Activated CD4-positive, alpha-beta T cell treated with anti-CD3 and anti-CD28 coated beads, Interleukin-2, amount 50 U/mL, for 24 hours (primary cell): ENCODE measurements at regions not wholly inside any gene's neighbourhood (a gene's known extent, or its start where the extent isn't known, plus 50 kb on each side); places are given as distances from the start of the nearest gene placed in this dataset.

ENCODE experiments used
- DNase-seq, 2 donors: peaks; one replicate each; pipeline ENCODE4 v3.0.0-alpha.2; 2020; ENCODE audit warnings: low read depth in 1 of 2, low spot score in 1 of 2

DNA sequence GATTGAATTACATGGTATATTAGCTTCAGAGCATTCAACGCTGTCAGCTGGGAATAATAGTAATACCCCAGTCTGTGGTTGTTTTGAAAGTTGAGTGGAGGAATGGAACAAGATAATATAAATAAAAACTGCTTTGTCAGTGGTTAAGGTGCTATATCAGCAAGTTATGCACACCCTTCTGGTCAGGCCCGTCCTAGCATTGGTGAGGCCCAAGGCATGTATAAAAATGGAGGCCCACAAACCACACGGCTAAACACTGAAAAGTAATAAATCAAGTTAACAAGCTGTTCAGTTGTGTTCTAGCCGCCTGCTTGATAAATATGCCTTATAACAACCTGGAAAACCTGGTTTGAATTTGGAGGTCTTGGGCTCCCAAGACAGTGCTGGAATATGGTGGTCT is 77.4 kb downstream of the PSMG1 start:
- no peak for DNase-seq

DNA sequence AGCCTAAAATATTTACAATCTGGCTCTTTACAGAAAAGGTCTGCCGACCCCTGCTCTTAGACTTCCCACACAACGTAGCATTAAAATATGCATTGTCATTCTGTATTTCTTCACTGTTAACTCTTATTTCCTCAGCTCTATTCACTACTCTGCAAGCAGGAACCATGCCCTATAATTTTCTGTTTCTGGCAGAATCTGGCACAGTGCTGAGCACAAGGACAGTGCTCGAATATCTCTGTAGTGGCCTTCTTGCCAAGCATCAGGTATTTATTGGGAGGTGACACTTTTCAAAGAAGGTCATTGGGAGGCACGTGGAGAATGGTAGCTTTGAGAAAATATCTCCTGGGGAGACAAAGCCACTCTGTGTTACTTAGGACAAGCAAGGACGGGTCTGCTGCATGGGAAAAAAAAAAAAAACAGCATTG is 77.9 kb downstream of the PSMG1 start:
- no peak for DNase-seq

DNA sequence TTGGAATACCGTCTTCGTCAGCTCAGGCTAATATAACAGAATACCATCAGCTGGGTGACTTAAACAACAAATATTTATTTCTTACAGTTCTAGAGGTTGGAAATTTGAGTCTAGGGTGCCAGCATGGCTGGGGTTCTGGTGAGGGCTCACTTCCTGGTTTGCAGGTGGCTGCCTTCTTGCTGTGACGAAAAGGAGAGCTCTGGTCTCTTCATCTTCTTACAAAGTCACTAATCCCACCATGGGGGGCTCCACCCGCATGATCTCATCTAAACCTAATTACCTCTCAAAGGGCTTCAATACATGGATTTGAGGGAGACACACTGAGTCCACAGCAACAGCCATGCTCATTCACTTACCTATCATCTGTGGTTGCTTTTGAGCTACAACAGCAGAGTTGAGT is 78.3 kb downstream of the PSMG1 start:
- DNase-seq = no peak

DNA sequence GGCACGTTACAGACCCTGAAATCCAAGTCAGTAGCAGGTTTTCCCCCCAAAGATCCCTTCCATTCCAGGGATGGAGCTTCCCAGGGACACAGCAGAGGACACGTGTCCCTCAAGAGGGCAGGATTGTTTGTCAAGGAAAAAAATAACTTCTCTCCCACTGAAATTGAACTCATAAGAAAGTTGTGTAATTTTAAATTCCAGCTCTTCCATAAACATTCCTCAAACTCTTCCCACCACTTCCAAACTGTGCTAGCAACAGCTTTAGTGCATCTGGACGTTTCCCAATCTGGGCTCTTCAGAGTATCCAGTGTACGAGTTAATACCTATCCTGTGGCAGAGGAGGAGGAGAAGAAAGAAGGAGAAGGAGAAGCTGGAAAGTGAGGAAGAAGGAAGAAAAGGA is 79.6 kb downstream of the PSMG1 start:
- no peak for DNase-seq

DNA sequence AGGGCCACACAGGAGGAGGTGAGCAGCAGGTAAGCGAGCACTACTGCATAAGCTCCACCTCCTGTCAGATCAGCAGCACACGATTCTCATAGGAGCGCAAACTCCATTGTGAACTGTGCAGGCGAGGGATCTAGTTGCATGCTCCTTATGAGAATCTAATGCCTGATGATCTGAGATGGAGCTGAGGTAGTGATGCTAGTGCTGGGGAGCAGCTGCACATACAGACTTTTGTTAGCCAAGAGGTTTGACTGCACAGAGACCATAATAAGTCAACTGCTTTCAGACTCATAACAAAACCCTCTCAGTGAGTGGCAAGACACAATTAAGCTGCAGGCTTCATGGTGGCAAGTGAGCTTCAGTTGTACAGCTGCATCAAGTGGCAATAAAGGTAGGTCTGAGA is 83.4 kb downstream of the PSMG1 start:
- no peak for DNase-seq

DNA sequence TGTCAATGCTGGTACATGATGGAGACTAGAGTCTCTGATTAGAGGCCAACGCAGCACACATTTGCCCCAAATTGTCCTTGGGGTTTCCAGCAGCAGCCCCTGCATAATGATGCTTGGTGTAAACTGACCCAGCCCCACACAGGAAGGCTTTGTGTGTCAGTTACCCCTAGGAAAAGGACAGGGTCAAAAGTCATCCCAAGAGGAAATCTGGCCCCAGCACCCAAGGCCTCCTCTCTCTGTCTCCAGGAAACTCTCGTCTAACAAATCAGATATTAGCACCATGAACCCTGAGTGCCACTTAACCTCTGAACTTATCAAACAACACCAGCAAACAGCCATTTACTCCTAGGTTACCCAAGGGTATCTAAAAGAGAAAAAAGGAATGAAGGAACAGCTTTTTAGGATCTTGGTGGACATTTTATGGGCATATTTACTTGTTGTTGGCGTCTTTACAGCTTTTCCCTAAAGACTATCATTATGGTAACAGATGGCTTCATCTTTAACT is 84.5 kb downstream of the PSMG1 start:
- DNase-seq = no peak

DNA sequence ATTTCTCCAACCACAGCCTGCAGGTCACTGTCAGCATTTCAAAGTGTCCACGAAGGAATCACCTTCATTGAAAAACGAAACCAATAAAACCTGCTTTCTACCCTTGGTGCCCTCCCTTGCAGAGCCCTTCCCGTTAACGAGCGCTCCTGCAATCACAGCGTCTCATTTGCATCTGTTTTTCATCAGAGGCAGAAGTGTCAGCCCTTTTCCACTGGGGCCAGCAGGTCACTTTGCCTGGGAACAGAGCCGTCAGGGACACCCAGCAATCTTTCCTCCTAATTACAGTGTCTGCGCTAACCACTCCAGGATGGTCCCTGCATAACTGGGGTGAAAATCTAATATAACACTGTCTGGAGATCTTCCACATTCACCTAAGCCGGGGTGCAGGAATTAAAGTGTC is 85.3 kb downstream of the PSMG1 start:
- no peak for DNase-seq

DNA sequence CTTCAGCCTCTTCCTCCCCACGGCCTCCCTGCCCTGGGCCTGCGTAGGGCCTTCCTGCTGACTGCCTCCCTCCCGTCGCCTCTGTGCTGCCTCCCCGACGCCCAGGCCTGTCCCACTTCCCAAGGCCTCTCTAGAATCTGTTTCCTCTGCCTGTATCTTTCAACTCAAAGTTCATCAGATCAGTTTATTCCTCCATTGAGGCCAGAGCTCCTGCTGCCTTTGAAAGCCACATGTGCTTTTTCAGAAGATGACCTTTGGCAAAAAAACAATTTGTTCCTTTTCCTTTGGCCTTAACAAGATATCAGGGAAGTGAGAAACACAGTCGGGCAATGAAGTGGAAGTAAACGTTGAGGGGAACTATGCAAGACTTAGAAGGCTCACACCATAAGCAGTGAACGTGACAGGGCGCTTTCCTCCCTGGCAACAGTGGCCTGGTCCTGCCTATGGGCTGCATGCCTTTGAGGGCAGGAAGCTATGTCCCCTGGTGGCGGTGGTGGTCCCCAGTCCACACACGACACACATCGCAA is 85.9 kb downstream of the PSMG1 start:
- no peak for DNase-seq

DNA sequence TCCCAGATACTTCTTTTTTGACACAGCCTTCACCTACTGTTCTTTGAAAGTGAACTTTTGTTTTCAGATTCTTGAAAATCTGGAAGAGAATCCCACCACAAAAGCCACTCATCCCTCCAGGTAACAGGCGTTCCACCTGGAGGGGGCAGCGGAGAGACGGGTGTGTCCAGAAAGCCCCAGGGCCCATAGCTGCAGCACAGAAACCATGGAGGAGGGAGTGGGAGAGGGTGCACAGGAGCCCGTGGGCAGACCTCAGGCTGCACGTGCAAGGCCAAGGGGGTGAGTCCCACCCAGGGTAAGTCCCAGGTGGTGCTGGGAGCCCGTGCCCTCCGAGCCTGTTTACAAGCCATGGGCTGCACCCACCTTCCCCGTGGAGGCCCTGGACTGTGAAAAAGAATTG is 86.5 kb downstream of the PSMG1 start:
- no peak for DNase-seq

DNA sequence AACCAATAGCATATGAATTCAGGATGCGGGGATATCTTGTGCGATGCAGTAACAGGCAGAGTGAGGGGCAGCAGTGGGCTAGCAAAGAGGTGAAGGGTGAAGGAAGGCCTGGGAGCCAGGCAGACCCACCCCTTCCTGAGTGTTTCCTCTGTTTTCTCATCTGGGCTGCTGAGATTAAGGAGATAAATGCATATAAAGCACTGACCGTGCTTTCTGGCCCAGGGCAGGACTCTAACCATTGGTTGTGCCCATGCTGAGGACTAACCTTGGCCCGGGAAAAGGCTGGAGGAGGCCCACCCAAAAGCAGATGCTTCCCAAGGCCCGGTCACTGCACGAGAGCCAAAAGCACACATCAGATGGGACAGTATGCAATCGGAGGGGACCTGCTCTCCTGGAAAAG is 87.6 kb downstream of the PSMG1 start:
- no peak for DNase-seq

DNA sequence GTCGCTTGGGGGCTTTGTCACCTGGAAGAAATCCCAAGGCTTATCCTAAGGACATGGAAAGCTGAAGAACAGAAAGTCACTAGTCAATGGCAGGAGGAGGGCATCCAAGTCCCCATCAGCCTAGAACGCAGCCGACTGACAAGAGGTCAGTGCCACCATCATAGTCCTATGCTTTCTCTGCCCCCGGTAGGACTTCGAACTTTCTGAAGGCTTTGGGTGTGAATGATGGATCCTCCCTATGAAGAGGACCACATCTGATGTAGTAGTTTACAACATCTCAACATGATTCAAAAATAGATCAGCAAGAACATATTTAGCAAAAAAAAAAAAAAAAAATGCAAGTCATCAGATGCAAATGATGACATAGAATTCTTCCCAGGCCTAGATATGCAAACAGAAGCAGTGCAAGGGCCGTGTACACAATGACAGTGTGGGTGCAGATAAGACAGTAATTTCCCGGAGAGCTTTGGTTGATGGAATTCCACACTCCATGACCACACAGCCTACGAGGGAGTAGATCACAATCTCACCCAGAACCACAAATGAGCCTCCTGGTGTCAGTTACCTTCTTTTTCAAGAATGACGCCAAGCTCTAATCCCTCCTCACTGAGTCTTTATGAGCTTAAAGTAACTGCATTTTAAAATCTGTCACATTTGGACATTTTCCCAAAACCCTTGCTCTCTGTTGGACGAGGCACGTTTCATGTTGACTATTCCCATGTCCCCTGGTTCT is 88.2 kb downstream of the PSMG1 start:
- DNase-seq = no peak

DNA sequence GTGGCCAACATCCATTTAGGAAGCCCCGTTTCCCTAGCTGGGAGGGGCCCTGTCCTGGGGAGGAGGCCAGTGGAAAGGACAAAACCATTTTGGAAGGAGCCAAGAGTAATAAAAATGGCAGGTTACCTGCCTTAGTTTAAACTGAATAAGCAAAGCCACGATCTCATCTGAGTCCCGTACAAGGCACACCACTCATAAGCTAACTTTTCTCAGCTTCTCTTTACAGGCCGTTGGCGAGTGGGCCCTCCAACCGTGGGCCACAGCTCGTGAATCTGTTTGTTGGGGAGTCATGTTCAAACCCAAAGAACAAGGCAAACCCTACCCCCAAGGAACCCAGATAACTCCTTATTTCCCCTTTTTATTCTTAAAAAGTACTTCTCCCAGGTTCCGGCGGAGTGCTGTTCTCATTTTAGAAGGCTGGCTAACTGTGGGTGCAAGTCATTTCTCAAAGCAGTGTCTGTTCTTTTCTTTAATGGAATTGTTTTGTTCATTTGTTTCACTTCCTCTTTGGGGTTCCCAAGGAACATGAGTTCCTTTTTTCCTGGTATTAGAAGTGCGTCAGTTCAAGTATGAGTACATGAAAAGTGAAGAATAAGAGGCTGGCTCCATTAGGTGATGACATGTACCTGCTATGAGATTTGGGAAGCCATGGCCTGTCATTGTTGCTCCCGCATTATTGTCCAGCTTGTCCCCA is 89.0 kb downstream of the PSMG1 start:
- no peak for DNase-seq

DNA sequence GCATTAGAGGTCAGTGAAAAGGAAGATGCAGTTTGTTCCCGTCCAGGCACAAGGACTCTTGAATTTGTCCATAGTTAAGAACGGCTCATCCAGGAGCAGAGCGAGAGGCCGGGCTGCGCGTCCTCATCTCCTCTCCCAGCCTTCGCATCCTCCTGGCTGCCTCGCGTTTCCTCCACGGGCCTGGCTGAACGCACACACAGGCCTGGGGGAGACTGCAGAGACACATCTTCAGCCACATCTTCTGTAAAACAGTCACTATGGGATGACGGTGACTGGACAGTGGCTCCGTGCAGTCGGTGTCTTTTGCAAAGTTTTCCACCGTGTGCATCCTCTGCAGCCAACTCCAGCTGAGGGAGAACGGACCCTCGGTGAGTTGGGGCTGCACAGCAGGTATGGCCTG is 89.7 kb downstream of the PSMG1 start:
- no peak for DNase-seq

DNA sequence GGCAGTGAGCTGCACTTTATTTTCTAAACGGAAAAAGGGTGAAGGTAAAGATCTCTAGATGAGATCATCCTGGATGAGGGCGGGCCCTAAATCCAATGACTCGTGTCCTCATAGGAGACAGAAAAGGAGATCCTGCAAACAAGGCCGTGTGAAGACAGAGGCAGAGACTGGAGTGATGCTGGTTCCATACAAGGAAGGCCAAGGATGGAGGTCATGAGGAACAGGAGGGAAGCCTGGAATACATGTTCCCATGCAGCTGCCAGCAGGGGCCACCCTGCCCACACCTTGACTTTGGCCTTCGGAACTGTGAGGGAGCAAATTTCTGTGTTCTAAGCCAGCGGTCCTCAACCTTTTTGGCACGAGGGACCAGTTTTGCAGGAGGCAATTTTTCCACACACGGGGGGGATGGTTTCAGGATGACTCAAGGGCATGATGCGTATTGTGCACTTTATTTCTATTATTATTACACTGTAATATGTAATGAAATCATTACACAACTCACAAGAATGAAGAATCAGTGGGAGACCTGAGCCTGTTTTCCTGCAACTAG is 94.3 kb downstream of the PSMG1 start:
- DNase-seq = no peak

DNA sequence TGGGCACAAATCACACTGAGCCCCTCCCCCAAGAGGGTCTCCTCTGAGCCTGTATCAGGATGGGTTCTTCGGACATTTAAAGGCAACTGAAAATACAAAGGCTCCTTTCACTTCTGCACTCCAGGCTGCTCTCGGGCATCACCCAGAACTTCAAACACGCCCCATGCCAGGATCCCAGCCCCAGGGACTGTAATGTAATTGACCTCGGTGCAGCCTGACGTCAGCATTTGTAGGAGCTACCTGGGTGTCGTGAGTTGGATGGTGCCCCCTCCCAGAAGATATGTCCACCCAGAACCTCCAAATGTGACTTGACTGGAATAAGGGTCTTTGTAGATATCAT is 95.2 kb downstream of the PSMG1 start:
- no peak for DNase-seq

DNA sequence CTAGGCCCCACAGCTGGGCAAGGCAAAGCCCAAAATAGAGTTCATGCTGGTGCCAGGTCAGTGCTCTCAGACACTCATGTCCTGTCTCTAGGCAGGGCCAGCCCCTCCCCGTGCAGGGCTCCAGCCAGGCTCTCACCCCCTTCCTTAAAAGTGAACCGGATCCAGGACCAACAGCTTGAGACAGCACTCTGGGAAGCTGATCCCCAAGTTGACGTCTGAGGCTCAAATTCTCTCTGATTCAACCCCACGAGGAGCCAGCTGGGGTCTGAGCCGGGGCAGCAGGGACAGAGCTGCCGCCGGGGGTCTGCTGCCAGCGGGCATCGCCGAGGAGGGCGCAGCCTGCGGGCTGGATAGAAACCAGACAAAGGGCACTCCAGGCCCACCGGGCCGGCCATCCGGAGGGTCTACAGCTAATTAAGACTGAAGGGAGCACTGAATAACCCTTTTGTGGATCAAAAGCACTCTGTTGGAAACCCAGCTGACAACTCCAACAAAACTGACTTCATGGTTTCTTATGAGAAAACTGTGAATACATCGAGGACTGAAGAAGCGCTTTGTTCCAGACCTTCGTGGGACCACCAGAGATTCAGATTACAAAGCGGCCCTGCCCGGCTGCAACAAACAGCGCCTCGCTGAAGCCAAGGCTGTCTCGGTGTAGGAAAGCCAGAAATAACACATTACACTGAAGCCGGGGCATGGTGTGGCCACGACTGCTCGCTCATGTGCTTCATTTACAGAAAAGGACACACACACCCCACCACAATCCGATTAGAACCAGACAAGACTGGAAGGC is 95.8 kb downstream of the PSMG1 start:
- no peak for DNase-seq

DNA sequence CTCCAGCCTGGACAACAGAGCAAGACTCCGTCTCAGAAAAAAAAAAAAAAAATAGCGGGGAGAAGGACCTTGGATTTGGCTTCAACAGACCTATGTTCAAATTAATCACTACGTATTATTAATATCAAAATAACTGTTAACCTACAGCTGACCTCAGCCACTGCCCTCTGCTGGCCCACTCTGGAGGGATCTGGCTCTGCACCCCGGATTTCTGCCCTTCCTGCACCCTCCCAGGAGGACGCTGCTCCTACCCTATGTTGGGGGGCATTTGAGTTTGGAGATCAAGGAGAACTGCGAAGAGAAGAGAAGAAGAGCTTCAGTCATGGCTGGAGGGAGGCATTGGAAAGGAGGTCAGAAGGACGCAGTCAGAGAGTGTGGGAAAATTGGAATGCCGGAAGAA is 96.7 kb downstream of the PSMG1 start:
- DNase-seq = no peak

DNA sequence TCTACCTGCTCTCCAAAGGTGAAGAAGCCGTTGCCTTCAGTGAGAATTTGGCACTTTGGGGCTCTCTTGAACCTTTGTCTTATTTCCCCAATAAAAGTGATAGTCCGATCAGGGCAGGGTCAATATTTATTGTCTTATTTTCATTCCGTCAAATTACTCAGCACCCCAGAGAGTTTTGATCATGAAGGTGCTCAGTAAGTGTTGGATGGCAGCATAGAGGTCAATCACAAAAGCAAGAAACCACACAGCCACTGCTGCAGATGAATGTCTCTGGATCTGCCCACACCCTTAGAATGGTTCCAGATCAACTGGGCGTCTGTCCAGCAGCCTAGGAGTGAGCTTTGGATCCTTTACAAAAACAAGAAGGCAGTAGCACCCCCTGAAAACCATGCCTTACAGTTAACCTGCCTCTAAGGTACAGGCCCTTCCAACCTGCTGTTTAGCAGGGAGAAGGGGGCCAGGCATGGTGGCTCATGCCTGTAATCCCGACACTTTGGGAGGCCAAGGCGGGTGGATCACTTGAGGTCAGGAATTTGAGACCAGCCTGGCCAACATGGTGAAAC is 97.3 kb downstream of the PSMG1 start:
- DNase-seq = no peak

DNA sequence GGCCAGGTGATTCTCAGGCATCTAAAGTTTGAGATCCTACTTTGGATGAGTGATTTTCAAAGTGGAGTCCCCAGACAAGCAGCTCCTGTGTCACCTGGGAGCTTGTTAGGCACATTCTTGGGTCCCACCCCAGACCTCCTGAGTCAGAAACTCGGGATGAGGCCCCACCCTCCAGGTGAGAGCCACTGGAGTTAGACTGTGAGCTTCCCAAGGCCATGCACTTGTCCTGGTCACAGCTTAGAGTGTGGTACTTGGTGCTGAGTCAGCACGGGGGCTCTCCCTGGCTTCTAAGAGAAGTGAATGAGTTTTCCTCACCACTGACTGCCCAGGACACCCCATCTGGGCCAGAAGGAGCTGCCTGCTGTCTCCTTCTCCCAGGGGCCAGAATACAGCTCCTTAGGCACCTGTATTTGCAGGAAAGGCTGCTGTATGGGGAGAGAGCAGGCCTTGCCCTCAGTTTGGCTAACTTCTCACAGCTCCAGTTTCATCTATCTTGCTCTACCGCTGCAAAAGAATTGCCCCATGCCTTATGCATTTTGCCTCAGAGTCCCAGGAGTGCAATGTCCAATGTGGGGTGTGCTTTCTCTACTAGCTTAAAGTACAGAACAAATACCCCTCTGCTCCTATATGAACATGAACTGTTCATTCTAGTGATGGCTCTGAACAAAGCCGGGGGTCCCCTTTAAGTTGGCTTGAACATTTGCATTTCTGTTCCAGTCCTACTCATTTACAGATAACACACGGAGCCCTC is 98.1 kb downstream of the PSMG1 start:
- no peak for DNase-seq

DNA sequence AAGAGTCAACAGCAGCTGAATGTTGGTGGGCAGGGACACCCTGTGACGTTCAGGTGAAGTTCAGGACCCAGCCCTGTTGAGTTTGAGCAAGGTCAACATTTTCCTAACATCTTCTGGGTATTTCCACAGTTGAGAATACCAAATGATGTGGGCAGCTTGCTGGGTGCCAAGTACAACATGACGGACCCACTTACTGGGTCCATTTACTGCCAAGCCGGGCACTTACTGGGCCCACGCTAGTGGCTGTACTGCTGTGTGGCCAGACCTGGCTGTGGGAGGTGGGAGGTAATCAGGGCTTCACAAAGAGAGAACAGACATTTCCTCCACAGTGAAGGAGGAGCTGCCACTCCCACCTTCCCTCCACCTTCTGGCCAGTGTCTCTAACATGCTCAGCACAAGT is 99.2 kb downstream of the PSMG1 start:
- DNase-seq = no peak
